WTC11 (cell line): ENCODE measurements at regions not wholly inside any gene's neighbourhood (a gene's known extent, or its start where the extent isn't known, plus 50 kb on each side); places are given as distances from the start of the nearest gene placed in this dataset.

ENCODE experiments used
- ATAC-seq: fragments of 200-7000 bp; cut with Tn5 transposase; 2 replicates; pipeline ENCODE4 v1.10.0; 2021; ENCODE audit warnings: mild to moderate bottlenecking, moderate library complexity
- CTCF ChIA-PET: fragments of 300-600 bp; sonication (Branson Sonifier 250); formaldehyde crosslinking; loops from one replicate; lab custom pipeline; 2021; ENCODE audit warnings: antibody characterized with exemption; lab: Charles Lee
- POLR2A ChIA-PET: fragments of 350-600 bp; sonication (Branson Sonifier 250); formaldehyde crosslinking; loops from one replicate; lab custom pipeline; 2021; ENCODE audit warnings: antibody characterized with exemption; lab: Charles Lee
- DNase-seq: peaks from one replicate; pipeline ENCODE4 v3.0.0; 2021; ENCODE audit warnings: low spot score
- H3K27ac Mint-ChIP-seq: 2 replicates; pipeline ENCODE4 v1.8.0; 2021; ENCODE audit warnings: mixed read lengths
- H3K27me3 Mint-ChIP-seq: 2 replicates; pipeline ENCODE4 v1.8.0; 2021; ENCODE audit warnings: low read depth, mild to moderate bottlenecking, moderate library complexity, mixed read lengths
- H3K36me3 Mint-ChIP-seq: 2 replicates; pipeline ENCODE4 v1.8.0; 2021; ENCODE audit warnings: mixed read lengths
- H3K4me1 Mint-ChIP-seq: 2 replicates; pipeline ENCODE4 v1.8.0; 2022; ENCODE audit warnings: mixed read lengths
- H3K4me3 Mint-ChIP-seq: 2 replicates; pipeline ENCODE4 v1.8.0; 2021; ENCODE audit warnings: mild to moderate bottlenecking, moderate library complexity, mixed read lengths
- H3K9me3 Mint-ChIP-seq: 2 replicates; pipeline ENCODE4 v1.8.0; 2021; ENCODE audit warnings: mixed read lengths
- ARID4B ChIP-seq: sonication (generic); formaldehyde crosslinking; IDR thresholded peaks from 2 replicates; pipeline ENCODE4 v1.8.0; 2023; ENCODE audit warnings: missing genetic modification reagents, mild to moderate bottlenecking, borderline replicate concordance
- CTCF ChIP-seq: fragments of 200-600 bp; IDR thresholded peaks from 2 replicates; pipeline ENCODE4 v1.8.0; 2022; ENCODE audit warnings: antibody characterized with exemption
- ETV6 ChIP-seq: sonication (generic); formaldehyde crosslinking; IDR thresholded peaks from 2 replicates; pipeline ENCODE4 v1.8.1; 2022; ENCODE audit warnings: mild to moderate bottlenecking, missing genetic modification reagents
- FOXK1 ChIP-seq: sonication (generic); formaldehyde crosslinking; IDR thresholded peaks from 2 replicates; pipeline ENCODE4 v1.8.0; 2022; ENCODE audit warnings: mild to moderate bottlenecking, moderate library complexity, missing genetic modification reagents
- FOXP1 ChIP-seq: sonication (generic); formaldehyde crosslinking; IDR thresholded peaks from 2 replicates; pipeline ENCODE4 v1.8.0; 2022; ENCODE audit warnings: missing genetic modification reagents, mild to moderate bottlenecking, moderate library complexity, borderline replicate concordance
- IRF2 ChIP-seq: sonication (generic); formaldehyde crosslinking; IDR thresholded peaks from 2 replicates; pipeline ENCODE4 v1.8.0; 2022; ENCODE audit warnings: low read depth, missing genetic modification reagents, borderline replicate concordance
- MYBL2 ChIP-seq: sonication (generic); formaldehyde crosslinking; IDR thresholded peaks from 2 replicates; pipeline ENCODE4 v1.8.1; 2023; ENCODE audit warnings: mild to moderate bottlenecking, moderate library complexity, missing genetic modification reagents
- NFYB ChIP-seq: sonication (generic); formaldehyde crosslinking; conservative IDR thresholded peaks from 2 replicates; pipeline ENCODE4 v1.8.0; 2022; ENCODE audit warnings: low read depth, missing genetic modification reagents
- OVOL2 ChIP-seq: fragments of 250-450 bp; sonication (Bioruptor Pico); IDR thresholded peaks from 2 replicates; pipeline ENCODE4 v1.9.0; 2021; ENCODE audit warnings: mild to moderate bottlenecking, borderline replicate concordance
- PRRX2 ChIP-seq: fragments of 250-450 bp; sonication (Bioruptor Pico); IDR thresholded peaks from 2 replicates; pipeline ENCODE4 v1.8.0; 2021; ENCODE audit warnings: mild to moderate bottlenecking
- TEAD1 ChIP-seq: sonication (generic); formaldehyde crosslinking; IDR thresholded peaks from 2 replicates; pipeline ENCODE4 v1.8.0; 2022; ENCODE audit warnings: mild to moderate bottlenecking, missing genetic modification reagents
- TEAD4 ChIP-seq: sonication (generic); formaldehyde crosslinking; IDR thresholded peaks from 2 replicates; pipeline ENCODE4 v1.8.0; 2022; ENCODE audit warnings: mild to moderate bottlenecking, missing genetic modification reagents
- TP53 ChIP-seq: sonication (generic); formaldehyde crosslinking; IDR thresholded peaks from 2 replicates; pipeline ENCODE4 v1.8.1; 2023; ENCODE audit warnings: mild to moderate bottlenecking, missing genetic modification reagents
- ZNF138 ChIP-seq: sonication (generic); formaldehyde crosslinking; conservative IDR thresholded peaks from 2 replicates; pipeline ENCODE4 v1.8.1; 2022; ENCODE audit warnings: mild to moderate bottlenecking, moderate library complexity, missing genetic modification reagents
- ZNF263 ChIP-seq: sonication (generic); formaldehyde crosslinking; IDR thresholded peaks from 2 replicates; pipeline ENCODE4 v1.8.1; 2022; ENCODE audit warnings: low read depth, mild to moderate bottlenecking, moderate library complexity, missing genetic modification reagents
- ZNF423 ChIP-seq: fragments of 250-450 bp; sonication (Bioruptor Pico); IDR thresholded peaks from 2 replicates; pipeline ENCODE4 v2.1.2; 2022; ENCODE audit warnings: mild to moderate bottlenecking, moderate library complexity
- TF ChIP-seq, protein P1 (sequence below): sonication (generic); formaldehyde crosslinking; IDR thresholded peaks from 2 replicates; pipeline ENCODE4 v1.8.1; 2023; ENCODE audit warnings: mild to moderate bottlenecking, missing genetic modification reagents
- TF ChIP-seq, protein P2 (sequence below): sonication (generic); formaldehyde crosslinking; IDR thresholded peaks from 2 replicates; pipeline ENCODE4 v1.8.1; 2023; ENCODE audit warnings: mild to moderate bottlenecking, moderate library complexity, missing genetic modification reagents
- TF ChIP-seq, protein P3 (sequence below): sonication (generic); formaldehyde crosslinking; conservative IDR thresholded peaks from 2 replicates; pipeline ENCODE4 v1.8.1; 2022; ENCODE audit warnings: mild to moderate bottlenecking, missing genetic modification reagents
- TF ChIP-seq, protein P4 (sequence below): sonication (generic); formaldehyde crosslinking; IDR thresholded peaks from 2 replicates; pipeline ENCODE4 v1.8.0; 2022; ENCODE audit warnings: mild to moderate bottlenecking, missing genetic modification reagents
- TF ChIP-seq, protein P5 (sequence below): fragments of 250-450 bp; sonication (Bioruptor Pico); IDR thresholded peaks from 2 replicates; pipeline ENCODE4 v1.9.0; 2021; ENCODE audit warnings: mild to moderate bottlenecking
- TF ChIP-seq, protein P6 (sequence below): sonication (generic); formaldehyde crosslinking; IDR thresholded peaks from 2 replicates; pipeline ENCODE4 v1.8.0; 2022; ENCODE audit warnings: mild to moderate bottlenecking, missing genetic modification reagents

DNA sequence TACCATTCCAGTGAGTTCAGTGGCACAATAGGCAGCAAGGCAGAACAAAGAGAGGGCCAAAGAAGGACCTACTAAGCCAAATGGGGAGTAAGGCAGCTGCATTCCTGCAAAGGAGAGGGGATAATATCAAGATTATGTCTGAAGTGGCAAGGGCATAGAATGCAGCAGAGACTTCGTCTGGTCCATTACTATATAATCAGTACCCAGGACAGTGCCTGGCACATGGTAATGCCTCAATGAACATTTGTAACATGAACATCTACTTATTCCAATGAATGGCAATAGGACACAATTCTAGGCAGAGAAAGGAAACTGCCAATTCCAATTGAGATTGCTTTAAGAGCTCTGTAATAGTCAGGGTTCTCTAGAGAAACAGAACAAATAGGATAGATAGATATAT, 82.1 kb upstream of the STAC start (continued):
- TF ChIP-seq, protein P1, sequence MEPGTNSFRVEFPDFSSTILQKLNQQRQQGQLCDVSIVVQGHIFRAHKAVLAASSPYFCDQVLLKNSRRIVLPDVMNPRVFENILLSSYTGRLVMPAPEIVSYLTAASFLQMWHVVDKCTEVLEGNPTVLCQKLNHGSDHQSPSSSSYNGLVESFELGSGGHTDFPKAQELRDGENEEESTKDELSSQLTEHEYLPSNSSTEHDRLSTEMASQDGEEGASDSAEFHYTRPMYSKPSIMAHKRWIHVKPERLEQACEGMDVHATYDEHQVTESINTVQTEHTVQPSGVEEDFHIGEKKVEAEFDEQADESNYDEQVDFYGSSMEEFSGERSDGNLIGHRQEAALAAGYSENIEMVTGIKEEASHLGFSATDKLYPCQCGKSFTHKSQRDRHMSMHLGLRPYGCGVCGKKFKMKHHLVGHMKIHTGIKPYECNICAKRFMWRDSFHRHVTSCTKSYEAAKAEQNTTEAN (CRISPR knock-in tag) = no peak
- TF ChIP-seq ARID4B (CRISPR knock-in tag) = no peak
- no peak for TF ChIP-seq MYBL2 (CRISPR knock-in tag)
- no peak for TF ChIP-seq NFYB
- TF ChIP-seq ZNF423 (CRISPR knock-in tag) = no peak
- TF ChIP-seq, protein P2, sequence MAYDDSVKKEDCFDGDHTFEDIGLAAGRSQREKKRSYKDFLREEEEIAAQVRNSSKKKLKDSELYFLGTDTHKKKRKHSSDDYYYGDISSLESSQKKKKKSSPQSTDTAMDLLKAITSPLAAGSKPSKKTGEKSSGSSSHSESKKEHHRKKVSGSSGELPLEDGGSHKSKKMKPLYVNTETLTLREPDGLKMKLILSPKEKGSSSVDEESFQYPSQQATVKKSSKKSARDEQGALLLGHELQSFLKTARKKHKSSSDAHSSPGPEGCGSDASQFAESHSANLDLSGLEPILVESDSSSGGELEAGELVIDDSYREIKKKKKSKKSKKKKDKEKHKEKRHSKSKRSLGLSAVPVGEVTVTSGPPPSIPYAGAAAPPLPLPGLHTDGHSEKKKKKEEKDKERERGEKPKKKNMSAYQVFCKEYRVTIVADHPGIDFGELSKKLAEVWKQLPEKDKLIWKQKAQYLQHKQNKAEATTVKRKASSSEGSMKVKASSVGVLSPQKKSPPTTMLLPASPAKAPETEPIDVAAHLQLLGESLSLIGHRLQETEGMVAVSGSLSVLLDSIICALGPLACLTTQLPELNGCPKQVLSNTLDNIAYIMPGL (CRISPR knock-in tag) = no peak

DNA sequence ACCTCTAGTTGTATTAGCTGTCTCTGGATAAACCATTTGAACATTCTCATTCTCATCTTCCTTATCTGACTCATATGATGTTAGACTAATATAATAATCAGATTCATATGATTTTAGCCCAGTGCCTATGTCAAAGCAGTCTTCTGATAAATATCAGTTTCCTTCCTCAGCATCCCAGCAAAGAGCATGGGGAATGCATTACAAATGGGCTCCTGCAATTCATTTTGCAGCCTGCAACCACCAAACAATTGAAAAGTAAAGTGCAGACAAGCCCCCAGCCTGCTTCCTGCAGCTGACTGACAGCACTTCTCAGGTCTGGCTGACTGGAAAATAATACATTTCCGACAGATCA, 78.2 kb upstream of the STAC start:
- no peaks in the 10 kb centered on the region; the same call in 1 of the 2 replicates for H3K36me3 Mint-ChIP-seq
- no peak for TF ChIP-seq ZNF263
- TF ChIP-seq ZNF423 (CRISPR knock-in tag) = no peak
- TF ChIP-seq OVOL2 (CRISPR knock-in tag) = no peak
- TF ChIP-seq, protein P3, sequence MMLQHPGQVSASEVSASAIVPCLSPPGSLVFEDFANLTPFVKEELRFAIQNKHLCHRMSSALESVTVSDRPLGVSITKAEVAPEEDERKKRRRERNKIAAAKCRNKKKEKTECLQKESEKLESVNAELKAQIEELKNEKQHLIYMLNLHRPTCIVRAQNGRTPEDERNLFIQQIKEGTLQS (CRISPR knock-in tag) = no peak
- TF ChIP-seq TEAD4 = no peak
- no peak for TF ChIP-seq FOXK1
- no peak for TF ChIP-seq TEAD1 (CRISPR knock-in tag)
- TF ChIP-seq TP53 (CRISPR knock-in tag) = no peak
- TF ChIP-seq, protein P4, sequence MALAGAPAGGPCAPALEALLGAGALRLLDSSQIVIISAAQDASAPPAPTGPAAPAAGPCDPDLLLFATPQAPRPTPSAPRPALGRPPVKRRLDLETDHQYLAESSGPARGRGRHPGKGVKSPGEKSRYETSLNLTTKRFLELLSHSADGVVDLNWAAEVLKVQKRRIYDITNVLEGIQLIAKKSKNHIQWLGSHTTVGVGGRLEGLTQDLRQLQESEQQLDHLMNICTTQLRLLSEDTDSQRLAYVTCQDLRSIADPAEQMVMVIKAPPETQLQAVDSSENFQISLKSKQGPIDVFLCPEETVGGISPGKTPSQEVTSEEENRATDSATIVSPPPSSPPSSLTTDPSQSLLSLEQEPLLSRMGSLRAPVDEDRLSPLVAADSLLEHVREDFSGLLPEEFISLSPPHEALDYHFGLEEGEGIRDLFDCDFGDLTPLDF = no peak
- TF ChIP-seq PRRX2 (CRISPR knock-in tag) = no peak
- no peak for TF ChIP-seq IRF2 (CRISPR knock-in tag)
- H3K27ac Mint-ChIP-seq = no peak overlapping the region
- CTCF ChIA-PET = no interaction called here
- ATAC-seq = no peak
- H3K4me3 Mint-ChIP-seq = no peak overlapping the region
- H3K27me3 Mint-ChIP-seq = no peaks in the 10 kb centered on the region
- DNase-seq = no peak
- no peaks in the 10 kb centered on the region for H3K4me1 Mint-ChIP-seq
- POLR2A ChIA-PET = no interaction called here
- H3K9me3 Mint-ChIP-seq = peaks cover 16% of the 10 kb centered on the region

GRCh38 chr3:36302626-36303025, 77.7 kb upstream of the STAC start:
- TF ChIP-seq, protein P5, sequence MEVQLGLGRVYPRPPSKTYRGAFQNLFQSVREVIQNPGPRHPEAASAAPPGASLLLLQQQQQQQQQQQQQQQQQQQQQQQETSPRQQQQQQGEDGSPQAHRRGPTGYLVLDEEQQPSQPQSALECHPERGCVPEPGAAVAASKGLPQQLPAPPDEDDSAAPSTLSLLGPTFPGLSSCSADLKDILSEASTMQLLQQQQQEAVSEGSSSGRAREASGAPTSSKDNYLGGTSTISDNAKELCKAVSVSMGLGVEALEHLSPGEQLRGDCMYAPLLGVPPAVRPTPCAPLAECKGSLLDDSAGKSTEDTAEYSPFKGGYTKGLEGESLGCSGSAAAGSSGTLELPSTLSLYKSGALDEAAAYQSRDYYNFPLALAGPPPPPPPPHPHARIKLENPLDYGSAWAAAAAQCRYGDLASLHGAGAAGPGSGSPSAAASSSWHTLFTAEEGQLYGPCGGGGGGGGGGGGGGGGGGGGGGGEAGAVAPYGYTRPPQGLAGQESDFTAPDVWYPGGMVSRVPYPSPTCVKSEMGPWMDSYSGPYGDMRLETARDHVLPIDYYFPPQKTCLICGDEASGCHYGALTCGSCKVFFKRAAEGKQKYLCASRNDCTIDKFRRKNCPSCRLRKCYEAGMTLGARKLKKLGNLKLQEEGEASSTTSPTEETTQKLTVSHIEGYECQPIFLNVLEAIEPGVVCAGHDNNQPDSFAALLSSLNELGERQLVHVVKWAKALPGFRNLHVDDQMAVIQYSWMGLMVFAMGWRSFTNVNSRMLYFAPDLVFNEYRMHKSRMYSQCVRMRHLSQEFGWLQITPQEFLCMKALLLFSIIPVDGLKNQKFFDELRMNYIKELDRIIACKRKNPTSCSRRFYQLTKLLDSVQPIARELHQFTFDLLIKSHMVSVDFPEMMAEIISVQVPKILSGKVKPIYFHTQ = no peak
- TF ChIP-seq TEAD1 (CRISPR knock-in tag) (no peak), ZNF138 (CRISPR knock-in tag) (no peak), FOXP1 (CRISPR knock-in tag) (no peak), ETV6 (CRISPR knock-in tag) (no peak), CTCF (no peak)
- TF ChIP-seq, protein P6, sequence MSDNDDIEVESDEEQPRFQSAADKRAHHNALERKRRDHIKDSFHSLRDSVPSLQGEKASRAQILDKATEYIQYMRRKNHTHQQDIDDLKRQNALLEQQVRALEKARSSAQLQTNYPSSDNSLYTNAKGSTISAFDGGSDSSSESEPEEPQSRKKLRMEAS (CRISPR knock-in tag) = no peak
- Mint-ChIP-seq H3K4me1 (no peaks in the 10 kb centered on the region), H3K27ac (no peak overlapping the region)

More at GRCh38 chr3:36302626-36303025, 77.7 kb upstream of the STAC start:
- DNase-seq (no peak), ATAC-seq (no peak)
- H3K9me3 Mint-ChIP-seq = peaks cover 16% of the 10 kb centered on the region
- H3K27me3 Mint-ChIP-seq = no peaks in the 10 kb centered on the region
- POLR2A ChIA-PET = interaction anchor here (0.6 kb wide), 1 partner anchor 103 kb away, joined by 3 read pairs; no protein-coding TSS in a partner anchor
- H3K36me3 Mint-ChIP-seq = no peaks in the 10 kb centered on the region; the same call in 1 of the 2 replicates
- CTCF ChIA-PET = no interaction called here
- H3K4me3 Mint-ChIP-seq = no peak overlapping the region
